Nephron progenitor cell (in vitro differentiated cells): ENCODE measurements at regions not wholly inside any gene's neighbourhood (a gene's known extent, or its start where the extent isn't known, plus 50 kb on each side); places are given as distances from the start of the nearest gene placed in this dataset.

ENCODE experiments used
- DNase-seq: peaks from one replicate; pipeline ENCODE4 v3.0.0; 2021
- H3K27ac Mint-ChIP-seq: 2 replicates; pipeline ENCODE4 v1.8.0; 2021; ENCODE audit warnings: mild to moderate bottlenecking, moderate library complexity, mixed read lengths
- H3K27me3 Mint-ChIP-seq: 2 replicates; pipeline ENCODE4 v1.8.0; 2021; ENCODE audit warnings: mild to moderate bottlenecking, low read depth, mixed read lengths; ENCODE audit not compliant: poor library complexity
- H3K36me3 Mint-ChIP-seq: 2 replicates; pipeline ENCODE4 v1.8.0; 2021; ENCODE audit warnings: low read depth, mixed read lengths
- H3K4me1 Mint-ChIP-seq: 2 replicates; pipeline ENCODE4 v1.8.0; 2021; ENCODE audit warnings: mixed read lengths
- H3K4me3 Mint-ChIP-seq: 2 replicates; pipeline ENCODE4 v1.8.0; 2021; ENCODE audit warnings: mild to moderate bottlenecking, moderate library complexity, mixed read lengths
- H3K9me3 Mint-ChIP-seq: 2 replicates; pipeline ENCODE4 v1.8.0; 2021; ENCODE audit warnings: mild to moderate bottlenecking, moderate library complexity, mixed read lengths
- TF ChIP-seq, protein P1 (sequence below): fragments of 200-600 bp; sonication (generic); IDR thresholded peaks from 2 replicates; pipeline ENCODE4 v1.5.0; 2021; ENCODE audit warnings: antibody characterized with exemption

DNA sequence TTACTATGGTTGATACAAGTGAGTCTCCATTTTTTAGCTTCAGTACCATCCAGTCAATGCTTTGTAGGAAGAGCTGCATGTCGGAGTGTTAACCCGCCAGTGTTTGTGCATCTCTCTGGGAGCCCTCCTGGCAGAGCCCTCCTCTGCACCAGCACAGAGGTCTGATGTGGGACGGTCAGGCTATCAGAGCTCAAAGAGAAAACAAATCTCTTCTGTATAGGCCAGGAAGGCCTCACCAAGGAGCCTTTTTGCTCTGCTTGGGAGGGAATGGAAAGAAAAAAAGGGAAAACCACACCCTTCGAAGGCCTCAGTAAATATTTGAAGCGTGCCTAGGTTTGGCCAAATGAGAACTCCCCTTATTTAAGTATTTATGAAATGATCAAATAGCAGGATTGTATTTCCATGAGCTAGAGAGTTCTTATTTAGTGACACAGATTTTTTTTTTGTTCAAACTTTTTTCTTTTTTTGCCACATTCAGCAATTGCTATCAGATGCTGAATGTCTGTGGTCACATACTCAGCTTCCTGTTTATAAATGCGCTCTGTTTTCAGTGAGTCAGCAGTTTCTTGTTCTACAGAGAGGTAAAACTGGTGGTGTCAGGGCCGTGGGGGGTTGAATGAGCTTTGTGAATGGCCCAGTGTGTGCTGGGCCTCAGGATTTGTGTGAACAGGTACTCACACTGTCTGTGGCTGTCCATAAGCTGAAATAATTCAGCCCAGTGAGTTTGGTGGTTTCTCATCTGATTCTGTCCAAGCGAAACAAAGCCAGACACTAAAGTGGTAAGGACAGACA lies 226.6 kb downstream of the SNX18 start:
- DNase-seq: no peak
- Mint-ChIP-seq H3K36me3 (no peaks in the 10 kb centered on the region), H3K4me1 (peaks cover 23% of the 10 kb centered on the region), H3K27me3 (no peaks in the 10 kb centered on the region), H3K4me3 (no peak overlapping the region), H3K9me3 (no peaks in the 10 kb centered on the region), H3K27ac (peak overlapping the region; percentile 82)
- TF ChIP-seq, protein P1, sequence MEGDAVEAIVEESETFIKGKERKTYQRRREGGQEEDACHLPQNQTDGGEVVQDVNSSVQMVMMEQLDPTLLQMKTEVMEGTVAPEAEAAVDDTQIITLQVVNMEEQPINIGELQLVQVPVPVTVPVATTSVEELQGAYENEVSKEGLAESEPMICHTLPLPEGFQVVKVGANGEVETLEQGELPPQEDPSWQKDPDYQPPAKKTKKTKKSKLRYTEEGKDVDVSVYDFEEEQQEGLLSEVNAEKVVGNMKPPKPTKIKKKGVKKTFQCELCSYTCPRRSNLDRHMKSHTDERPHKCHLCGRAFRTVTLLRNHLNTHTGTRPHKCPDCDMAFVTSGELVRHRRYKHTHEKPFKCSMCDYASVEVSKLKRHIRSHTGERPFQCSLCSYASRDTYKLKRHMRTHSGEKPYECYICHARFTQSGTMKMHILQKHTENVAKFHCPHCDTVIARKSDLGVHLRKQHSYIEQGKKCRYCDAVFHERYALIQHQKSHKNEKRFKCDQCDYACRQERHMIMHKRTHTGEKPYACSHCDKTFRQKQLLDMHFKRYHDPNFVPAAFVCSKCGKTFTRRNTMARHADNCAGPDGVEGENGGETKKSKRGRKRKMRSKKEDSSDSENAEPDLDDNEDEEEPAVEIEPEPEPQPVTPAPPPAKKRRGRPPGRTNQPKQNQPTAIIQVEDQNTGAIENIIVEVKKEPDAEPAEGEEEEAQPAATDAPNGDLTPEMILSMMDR: no peak

DNA sequence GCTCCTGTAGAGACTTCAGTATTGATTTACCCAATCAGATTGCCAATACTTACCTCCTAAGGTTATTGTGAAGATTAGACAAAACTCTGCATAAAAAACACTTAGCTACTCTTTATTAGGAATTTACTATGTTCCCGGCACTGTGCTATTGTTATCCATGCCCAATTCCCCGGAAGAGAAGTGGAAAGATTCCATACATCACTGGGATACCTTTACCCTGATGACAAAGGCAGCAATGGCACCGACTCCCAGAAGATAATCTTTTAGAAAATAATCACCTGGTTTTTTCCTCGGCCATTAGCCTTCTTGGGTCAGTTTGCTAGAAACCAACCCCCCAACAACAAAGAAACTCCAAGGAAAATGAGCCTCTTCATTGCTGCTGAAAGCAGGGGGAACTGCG lies 226.0 kb downstream of the SNX18 start:
- H3K27ac Mint-ChIP-seq: no peak overlapping the region

DNA sequence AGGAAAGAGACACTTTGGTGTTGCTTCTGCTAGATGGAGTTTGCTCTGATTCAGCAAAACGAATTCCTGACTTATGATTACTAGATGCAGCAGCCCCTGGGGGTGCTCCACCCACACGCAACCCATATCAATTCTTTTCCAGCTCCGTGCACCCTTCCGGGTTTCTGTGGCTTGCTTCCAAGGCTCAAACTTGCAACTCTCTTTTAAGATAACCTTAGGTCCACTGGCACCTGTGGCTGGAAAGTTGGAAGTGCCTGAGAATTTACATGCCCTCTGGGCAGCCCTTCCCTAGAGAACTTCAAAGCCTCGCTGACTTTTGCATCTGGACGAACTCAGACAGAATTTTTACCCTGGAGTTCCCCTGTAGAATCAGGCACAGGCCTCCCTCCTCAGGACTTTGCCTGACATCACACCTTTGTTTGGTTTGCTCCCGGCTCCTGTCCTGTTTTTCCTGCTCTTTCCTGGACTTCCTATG lies 224.9 kb downstream of the SNX18 start:
- no peak overlapping the region for H3K4me3 Mint-ChIP-seq
- no peaks in the 10 kb centered on the region for H3K36me3 Mint-ChIP-seq
- TF ChIP-seq, protein P1: no peak
- peak overlapping the region; percentile 21 for H3K27ac Mint-ChIP-seq
- H3K27me3 Mint-ChIP-seq: no peaks in the 10 kb centered on the region
- DNase-seq: no peak
- H3K4me1 Mint-ChIP-seq: peaks cover 23% of the 10 kb centered on the region
- no peaks in the 10 kb centered on the region for H3K9me3 Mint-ChIP-seq

More for the DNA sequence above, 226.0 kb downstream of the SNX18 start:
- H3K36me3 Mint-ChIP-seq: no peaks in the 10 kb centered on the region
- TF ChIP-seq, protein P1: no peak
- H3K9me3 Mint-ChIP-seq: no peaks in the 10 kb centered on the region
- no peaks in the 10 kb centered on the region for H3K27me3 Mint-ChIP-seq
- H3K4me1 Mint-ChIP-seq: peaks cover 23% of the 10 kb centered on the region
- DNase-seq: no peak
- no peak overlapping the region for H3K4me3 Mint-ChIP-seq

DNA sequence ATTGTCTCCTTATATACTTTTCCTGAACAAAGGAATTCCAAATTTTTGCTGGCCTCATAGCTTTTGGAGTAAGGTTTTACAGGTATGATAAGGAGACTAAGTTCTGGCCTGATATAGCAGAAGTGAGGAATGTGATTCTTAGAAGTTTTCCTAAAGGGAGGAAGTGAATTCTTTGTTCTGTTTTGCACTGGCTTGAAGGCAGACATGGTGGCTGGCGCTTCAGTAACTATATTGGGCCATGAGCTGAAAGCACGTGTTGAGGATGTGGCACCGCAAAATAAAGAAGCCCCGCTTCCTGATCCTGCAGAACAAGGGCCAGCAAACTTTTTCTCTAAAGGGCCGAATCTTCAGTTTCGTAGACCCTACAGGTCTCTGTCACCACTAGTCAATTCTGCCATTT lies 224.2 kb downstream of the SNX18 start:
- Mint-ChIP-seq H3K9me3 (no peaks in the 10 kb centered on the region), H3K36me3 (no peaks in the 10 kb centered on the region)

DNA sequence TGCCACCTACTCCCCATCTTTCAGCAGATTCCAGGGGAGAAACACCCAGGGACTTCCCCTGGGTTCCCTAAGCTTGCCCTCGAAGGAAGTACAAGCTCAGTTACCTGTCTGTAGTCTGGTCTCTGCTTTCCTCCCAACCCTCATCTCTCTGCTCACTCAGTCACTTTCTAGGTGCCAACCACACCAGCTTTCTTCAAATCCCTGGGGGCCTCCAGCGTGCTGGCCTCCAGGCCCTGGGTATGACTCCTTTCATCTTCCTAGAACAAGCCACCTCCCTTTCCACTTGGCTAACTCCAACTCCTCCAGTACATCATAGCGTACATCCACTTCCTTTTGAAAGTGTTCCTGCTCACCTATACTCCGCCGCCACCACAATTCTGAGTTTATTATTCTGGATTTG lies 222.6 kb downstream of the SNX18 start:
- peaks cover 33% of the 10 kb centered on the region for H3K4me1 Mint-ChIP-seq
- peaks cover 3% of the 10 kb centered on the region for H3K27me3 Mint-ChIP-seq
- DNase-seq: no peak
- TF ChIP-seq, protein P1: no peak
- H3K9me3 Mint-ChIP-seq: no peaks in the 10 kb centered on the region
- H3K36me3 Mint-ChIP-seq: no peaks in the 10 kb centered on the region
- H3K27ac Mint-ChIP-seq: peak overlapping the region; percentile 69
- no peak overlapping the region for H3K4me3 Mint-ChIP-seq

More for the DNA sequence above, 224.2 kb downstream of the SNX18 start:
- TF ChIP-seq, protein P1: no peak
- H3K4me3 Mint-ChIP-seq: no peak overlapping the region
- H3K27me3 Mint-ChIP-seq: no peaks in the 10 kb centered on the region
- H3K4me1 Mint-ChIP-seq: peaks cover 23% of the 10 kb centered on the region
- no peak overlapping the region for H3K27ac Mint-ChIP-seq
- DNase-seq: no peak

DNA sequence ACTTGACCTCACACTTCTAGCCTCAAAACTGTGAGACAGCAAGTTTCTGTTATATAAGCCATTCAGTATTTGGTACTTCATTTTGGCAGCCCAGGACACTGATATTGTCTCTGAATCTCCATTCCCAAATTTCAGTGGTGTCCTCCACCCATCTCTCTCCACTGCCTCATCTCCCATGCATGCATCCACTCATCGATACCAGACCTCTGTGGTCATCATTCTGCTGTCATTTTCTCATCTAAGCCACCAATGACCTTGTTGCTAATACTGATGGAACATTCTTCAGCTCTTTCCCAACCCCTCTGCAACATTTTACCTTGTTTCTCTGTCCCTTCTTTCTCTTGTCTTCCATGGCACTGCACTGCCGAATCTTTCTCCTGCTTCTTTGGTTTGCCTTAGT lies 221.8 kb downstream of the SNX18 start:
- peaks cover 3% of the 10 kb centered on the region for H3K27me3 Mint-ChIP-seq

More for the DNA sequence above, 221.8 kb downstream of the SNX18 start:
- TF ChIP-seq, protein P1: no peak
- DNase-seq: no peak
- Mint-ChIP-seq H3K4me1 (peaks cover 30% of the 10 kb centered on the region), H3K36me3 (no peaks in the 10 kb centered on the region), H3K9me3 (no peaks in the 10 kb centered on the region), H3K27ac (no peak overlapping the region), H3K4me3 (no peak overlapping the region)
